ENCODE measurements at regions not wholly inside any gene's neighbourhood (a gene's known extent, or its start where the extent isn't known, plus 50 kb on each side); places are given as distances from the start of the nearest gene placed in this dataset.

DNA sequence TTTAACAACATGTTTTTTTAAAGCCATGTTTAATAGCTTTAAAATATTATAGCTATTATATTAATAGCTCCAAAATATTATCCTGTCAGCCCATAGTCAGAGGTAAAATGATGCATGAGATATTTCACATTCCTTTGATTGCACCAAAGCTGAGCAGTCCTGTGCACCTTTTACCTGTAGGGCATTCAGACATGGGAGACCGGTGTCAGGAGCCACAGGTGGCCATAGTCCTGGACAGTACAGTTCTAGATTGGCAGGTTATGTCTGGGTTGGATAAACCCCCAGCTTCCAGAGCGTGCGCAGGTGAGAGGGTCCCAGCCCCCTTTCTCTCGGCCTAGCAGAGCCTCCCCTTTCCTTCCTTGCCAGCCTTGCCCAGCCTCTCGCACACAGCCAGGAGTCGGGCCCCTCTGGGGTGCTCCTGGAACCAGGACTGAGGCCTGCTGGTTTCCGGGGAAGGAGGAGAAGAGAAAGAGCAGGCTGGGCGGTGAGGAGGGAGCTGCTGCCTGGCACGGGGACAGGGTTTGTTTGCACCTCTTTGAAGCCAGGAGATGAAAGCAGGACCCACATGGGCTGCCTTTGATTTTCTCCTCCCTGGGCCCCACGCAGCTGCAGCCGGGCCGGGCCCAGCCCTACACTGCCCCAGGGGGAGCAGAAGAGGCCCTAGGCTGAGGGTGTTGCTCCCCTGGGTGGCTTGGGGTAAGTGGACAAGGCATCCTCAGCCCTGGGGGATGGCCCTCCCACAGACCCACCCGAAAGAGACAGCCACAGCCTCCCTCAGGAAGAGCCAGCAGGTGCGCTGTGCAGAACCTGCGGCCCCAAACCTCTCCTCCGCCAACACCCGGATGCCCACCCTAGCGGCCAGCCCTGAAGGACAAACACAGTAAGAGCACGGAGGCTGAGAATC, 75.2 kb upstream of the TARDBP start:
- H3K9me3 ChIP-seq: no peaks in the 10 kb centered on the region
- no peaks in the 10 kb centered on the region for H3K36me3 ChIP-seq
- no peak for DNase-seq (ENCODE audit: low spot score)
- H3K4me3 ChIP-seq: no peak overlapping the region
- 60% methylated on average over 19 of the region's 19 CpGs for WGBS
- H3K27ac ChIP-seq: no peak overlapping the region
- no peaks in the 10 kb centered on the region for H3K27me3 ChIP-seq (replicated peaks; ENCODE audit: insufficient read depth)
- no peaks in the 10 kb centered on the region for H3K4me1 ChIP-seq (replicated peaks)
- intact Hi-C loops (cut with DNase I): loop anchor here (5.0 kb wide), 1 partner anchor 65 kb away; no protein-coding TSS in a partner anchor
- TF ChIP-seq, protein P1, sequence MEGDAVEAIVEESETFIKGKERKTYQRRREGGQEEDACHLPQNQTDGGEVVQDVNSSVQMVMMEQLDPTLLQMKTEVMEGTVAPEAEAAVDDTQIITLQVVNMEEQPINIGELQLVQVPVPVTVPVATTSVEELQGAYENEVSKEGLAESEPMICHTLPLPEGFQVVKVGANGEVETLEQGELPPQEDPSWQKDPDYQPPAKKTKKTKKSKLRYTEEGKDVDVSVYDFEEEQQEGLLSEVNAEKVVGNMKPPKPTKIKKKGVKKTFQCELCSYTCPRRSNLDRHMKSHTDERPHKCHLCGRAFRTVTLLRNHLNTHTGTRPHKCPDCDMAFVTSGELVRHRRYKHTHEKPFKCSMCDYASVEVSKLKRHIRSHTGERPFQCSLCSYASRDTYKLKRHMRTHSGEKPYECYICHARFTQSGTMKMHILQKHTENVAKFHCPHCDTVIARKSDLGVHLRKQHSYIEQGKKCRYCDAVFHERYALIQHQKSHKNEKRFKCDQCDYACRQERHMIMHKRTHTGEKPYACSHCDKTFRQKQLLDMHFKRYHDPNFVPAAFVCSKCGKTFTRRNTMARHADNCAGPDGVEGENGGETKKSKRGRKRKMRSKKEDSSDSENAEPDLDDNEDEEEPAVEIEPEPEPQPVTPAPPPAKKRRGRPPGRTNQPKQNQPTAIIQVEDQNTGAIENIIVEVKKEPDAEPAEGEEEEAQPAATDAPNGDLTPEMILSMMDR (IDR thresholded peaks at IDR 0.05): no peak
- TF ChIP-seq POLR2AphosphoS5 (IDR thresholded peaks at IDR 0.05) (no peak), POLR2A (IDR thresholded peaks at IDR 0.05) (no peak)

DNA sequence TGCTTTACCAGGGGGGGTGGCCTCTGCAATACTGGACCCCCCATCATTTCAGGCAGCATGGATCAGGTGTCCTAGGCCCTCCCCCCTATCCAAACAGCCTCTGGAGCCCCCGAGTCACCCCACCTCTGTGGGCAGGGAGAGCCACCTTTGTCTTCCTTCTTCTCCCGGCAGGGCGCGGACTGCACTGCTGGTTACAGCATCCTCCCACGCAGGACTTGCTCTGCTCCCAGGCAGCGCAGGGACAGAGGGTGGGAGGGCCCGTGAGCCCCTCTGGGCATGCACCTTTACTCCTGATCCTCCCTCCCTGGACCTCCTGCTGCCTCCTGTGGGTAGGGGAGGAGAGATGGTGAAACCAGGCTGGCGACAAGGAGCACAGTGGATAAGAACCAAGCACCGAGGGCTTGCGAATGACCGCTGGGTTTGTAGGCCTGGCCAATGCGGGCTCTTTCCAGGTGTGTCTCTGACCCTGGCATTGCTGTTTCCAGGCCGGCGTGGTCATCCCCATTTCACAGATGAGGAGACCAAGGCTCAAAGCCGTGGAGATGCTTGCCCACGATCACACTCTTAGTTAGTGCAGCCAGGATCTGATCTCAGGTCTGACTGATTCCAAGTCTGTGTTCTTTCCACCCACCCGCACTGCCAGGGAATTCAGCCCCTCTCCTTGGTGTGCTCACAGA, 73.6 kb upstream of the TARDBP start:
- 90% methylated on average over 17 of the region's 17 CpGs for WGBS
- TF ChIP-seq, protein P1 (IDR thresholded peaks at IDR 0.05): no peak
- TF ChIP-seq POLR2A (IDR thresholded peaks at IDR 0.05) (no peak), POLR2AphosphoS5 (IDR thresholded peaks at IDR 0.05) (no peak)
- H3K27ac ChIP-seq: no peak overlapping the region
- peaks cover 1% of the 10 kb centered on the region for H3K4me1 ChIP-seq (replicated peaks)
- H3K9me3 ChIP-seq: no peaks in the 10 kb centered on the region
- no peak overlapping the region for H3K4me3 ChIP-seq
- DNase-seq (ENCODE audit: low spot score): no peak
- intact Hi-C loops (cut with DNase I): loop anchor here (5.0 kb wide), 1 partner anchor 67 kb away; no protein-coding TSS in a partner anchor
- no peaks in the 10 kb centered on the region for H3K27me3 ChIP-seq (replicated peaks; ENCODE audit: insufficient read depth)
- no peaks in the 10 kb centered on the region for H3K36me3 ChIP-seq

DNA sequence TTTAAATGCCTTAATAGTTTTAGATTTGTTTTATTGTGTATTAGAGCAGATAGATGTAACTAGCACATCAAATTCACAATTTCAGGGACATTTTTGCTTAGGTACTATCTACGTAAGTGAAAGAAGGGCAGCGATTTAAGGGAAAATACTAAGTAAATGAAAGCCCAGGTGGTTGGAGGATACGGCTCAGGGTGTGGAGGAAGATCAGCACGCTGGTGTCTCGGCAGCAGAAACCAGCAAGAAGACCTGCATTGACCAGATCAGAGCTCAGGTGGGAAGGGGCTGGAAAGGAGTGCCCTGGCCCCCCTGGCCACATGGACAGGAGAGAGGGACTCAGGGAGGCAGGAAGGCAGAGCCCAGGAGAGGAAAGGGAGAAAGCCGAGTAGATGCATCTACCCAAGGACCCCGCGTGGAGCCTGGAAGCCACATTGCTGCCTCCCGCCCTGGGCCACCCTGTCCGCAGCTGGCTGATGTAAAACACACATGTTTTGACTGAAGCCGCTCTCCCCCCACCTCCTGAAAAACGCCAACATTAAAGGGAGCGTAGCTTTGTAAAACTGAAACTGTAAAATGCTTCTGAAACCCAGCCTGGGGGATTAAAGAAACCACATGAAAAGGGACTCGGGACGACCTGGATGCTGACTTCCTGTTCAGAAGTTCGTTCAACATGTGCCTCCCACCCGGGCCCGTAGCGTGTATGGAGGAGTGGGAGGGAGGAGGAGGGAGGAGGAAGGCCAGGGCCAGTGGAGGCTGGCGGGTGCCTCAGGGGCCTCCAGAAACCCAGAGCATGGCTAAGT, 72.6 kb upstream of the TARDBP start:
- Histone ChIP-seq H3K4me1 (replicated peaks) (peaks cover 10% of the 10 kb centered on the region), H3K27ac (no peak overlapping the region), H3K9me3 (no peaks in the 10 kb centered on the region), H3K4me3 (no peak overlapping the region), H3K27me3 (replicated peaks; ENCODE audit: insufficient read depth) (no peaks in the 10 kb centered on the region), H3K36me3 (no peaks in the 10 kb centered on the region)
- DNase-seq (ENCODE audit: low spot score): no peak
- intact Hi-C loops (cut with DNase I): loop anchor here (5.0 kb wide), 2 partner anchors 68 to 428 kb away; no protein-coding TSS in a partner anchor
- TF ChIP-seq POLR2AphosphoS5 (IDR thresholded peaks at IDR 0.05): no peak
- no peak for TF ChIP-seq POLR2A (IDR thresholded peaks at IDR 0.05)
- TF ChIP-seq, protein P1 (IDR thresholded peaks at IDR 0.05): no peak
- 40% methylated on average over 20 of the region's 20 CpGs for WGBS

DNA sequence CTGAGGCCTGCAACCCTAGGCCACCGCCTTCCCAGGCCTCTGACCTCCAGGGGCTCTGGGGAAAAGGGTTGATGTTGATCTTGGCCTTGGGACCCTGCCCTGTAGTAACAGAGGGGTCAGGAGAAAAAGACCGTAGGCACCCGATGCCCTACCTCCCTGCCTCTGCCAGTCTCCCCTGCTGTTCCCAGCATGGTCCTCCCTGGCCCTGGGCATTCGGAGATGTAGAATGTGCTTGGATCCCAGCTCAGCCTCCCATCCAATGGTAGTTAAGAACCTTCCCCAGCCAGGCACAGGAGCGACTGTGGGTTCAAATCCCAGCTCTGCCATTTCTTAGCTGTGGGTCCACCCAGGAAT, 72.0 kb upstream of the TARDBP start:
- intact Hi-C loops (cut with DNase I): loop anchor here (5.0 kb wide), 1 partner anchor 428 kb away; no protein-coding TSS in a partner anchor
- no peak overlapping the region for H3K27ac ChIP-seq
- 95% methylated on average over 5 of the region's 5 CpGs for WGBS
- no peaks in the 10 kb centered on the region for H3K27me3 ChIP-seq (replicated peaks; ENCODE audit: insufficient read depth)
- H3K4me1 ChIP-seq (replicated peaks): peaks cover 10% of the 10 kb centered on the region
- no peak for DNase-seq (ENCODE audit: low spot score)
- TF ChIP-seq POLR2AphosphoS5 (IDR thresholded peaks at IDR 0.05): no peak
- TF ChIP-seq POLR2A (IDR thresholded peaks at IDR 0.05): no peak
- TF ChIP-seq, protein P1 (IDR thresholded peaks at IDR 0.05): no peak
- no peaks in the 10 kb centered on the region for H3K36me3 ChIP-seq
- H3K9me3 ChIP-seq: no peaks in the 10 kb centered on the region
- H3K4me3 ChIP-seq: no peak overlapping the region

Measured in prostate gland (tissue), 2 donors.